Uterus (tissue), 3 donors: ENCODE measurements at regions not wholly inside any gene's neighbourhood (a gene's known extent, or its start where the extent isn't known, plus 50 kb on each side); places are given as distances from the start of the nearest gene placed in this dataset.

Experiments
- DNase-seq, 2 donors: peaks; one replicate each; pipeline ENCODE4 v3.0.0-alpha.2; 2019 to 2020
- H3K27ac ChIP-seq, 2 donors: fragments of 200-600 bp; sonication (generic); 1 replicate in 1 of 2; 2 replicates in 1 of 2; pipeline ENCODE4 v1.5.1; 2016 to 2018
- H3K27me3 ChIP-seq, 2 donors: fragments of 200-600 bp; sonication (generic); one replicate each; pipeline ENCODE4 v1.5.1; 2018 to 2019; ENCODE audit warnings: control low read depth in 1 of 2
- H3K36me3 ChIP-seq, 2 donors: fragments of 200-600 bp; sonication (generic); one replicate each; pipeline ENCODE4 v1.5.1; 2019; ENCODE audit warnings: control low read depth in 1 of 2
- H3K4me1 ChIP-seq, 2 donors: fragments of 200-600 bp; sonication (generic); one replicate each; pipeline ENCODE4 v1.5.1; 2018 to 2019; ENCODE audit warnings: control low read depth in 1 of 2
- H3K4me3 ChIP-seq, 2 donors: fragments of 200-600 bp; sonication (generic); 1 replicate in 1 of 2; 2 replicates in 1 of 2; pipeline ENCODE4 v1.5.1; 2018 to 2019; ENCODE audit warnings: mild to moderate bottlenecking in 1 of 2
- H3K9me3 ChIP-seq, 2 donors: fragments of 200-600 bp; sonication (generic); one replicate each; pipeline ENCODE4 v1.5.1; 2019; ENCODE audit warnings: control low read depth in 1 of 2
- POLR2A ChIP-seq, 2 donors: fragments of 450-650 bp; IDR thresholded peaks; one replicate each; pipeline ENCODE4 v1.6.1; 2016; ENCODE audit warnings: antibody characterized with exemption in 2 of 2, mild to moderate bottlenecking in 1 of 2, moderate library complexity in 1 of 2
- intact Hi-C: fragments of 100-400 bp; cut with DNase I; formaldehyde crosslinking; loops from one replicate; pipeline ENCODE4 v1.15.1; 2023; ENCODE audit warnings: low total_unique reads
- TF ChIP-seq, protein P1 (sequence below), 4 experiments: fragments of 200-600 bp in 2 of 4; fragments of 450-650 bp in 2 of 4; sonication (generic) in 2 of 4; IDR thresholded peaks; one replicate each; pipeline ENCODE4 v1.5.1; 2016 to 2019; ENCODE audit warnings: antibody characterized with exemption in 4 of 4, mild to moderate bottlenecking in 2 of 4, moderate library complexity in 1 of 4
- donor health status: DM: yes; HTN: yes; CAD: no.

DNA sequence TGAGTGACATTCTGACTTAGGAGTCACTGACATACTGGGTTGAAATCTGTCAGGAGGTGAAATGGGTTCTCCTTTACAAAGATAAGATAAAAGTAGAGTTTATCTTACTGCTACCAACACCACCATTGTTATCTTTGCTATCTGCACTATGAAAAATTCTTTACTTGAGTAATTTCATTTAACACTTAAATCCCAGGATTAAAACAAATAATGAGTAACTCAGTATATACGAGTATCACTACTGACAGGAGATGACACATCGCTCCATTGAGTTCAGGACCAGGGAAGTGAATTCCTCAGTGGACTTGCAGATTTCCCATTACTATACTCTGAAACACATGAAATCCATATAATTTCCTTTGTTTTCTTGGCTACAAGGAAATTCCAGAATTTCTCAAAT, 242.1 kb upstream of the NLRP1 start:
- no peak for DNase-seq
- H3K27me3 ChIP-seq, result no peaks in the 10 kb centered on the region
- intact Hi-C loops, result no loop called here
- no peak overlapping the region for H3K27ac ChIP-seq
- H3K4me3 ChIP-seq, result no peak overlapping the region
- H3K4me1 ChIP-seq, result no peaks in the 10 kb centered on the region
- H3K9me3 ChIP-seq, result no peaks in the 10 kb centered on the region
- TF ChIP-seq, protein P1, sequence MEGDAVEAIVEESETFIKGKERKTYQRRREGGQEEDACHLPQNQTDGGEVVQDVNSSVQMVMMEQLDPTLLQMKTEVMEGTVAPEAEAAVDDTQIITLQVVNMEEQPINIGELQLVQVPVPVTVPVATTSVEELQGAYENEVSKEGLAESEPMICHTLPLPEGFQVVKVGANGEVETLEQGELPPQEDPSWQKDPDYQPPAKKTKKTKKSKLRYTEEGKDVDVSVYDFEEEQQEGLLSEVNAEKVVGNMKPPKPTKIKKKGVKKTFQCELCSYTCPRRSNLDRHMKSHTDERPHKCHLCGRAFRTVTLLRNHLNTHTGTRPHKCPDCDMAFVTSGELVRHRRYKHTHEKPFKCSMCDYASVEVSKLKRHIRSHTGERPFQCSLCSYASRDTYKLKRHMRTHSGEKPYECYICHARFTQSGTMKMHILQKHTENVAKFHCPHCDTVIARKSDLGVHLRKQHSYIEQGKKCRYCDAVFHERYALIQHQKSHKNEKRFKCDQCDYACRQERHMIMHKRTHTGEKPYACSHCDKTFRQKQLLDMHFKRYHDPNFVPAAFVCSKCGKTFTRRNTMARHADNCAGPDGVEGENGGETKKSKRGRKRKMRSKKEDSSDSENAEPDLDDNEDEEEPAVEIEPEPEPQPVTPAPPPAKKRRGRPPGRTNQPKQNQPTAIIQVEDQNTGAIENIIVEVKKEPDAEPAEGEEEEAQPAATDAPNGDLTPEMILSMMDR (IDR thresholded peaks at IDR 0.05), result no peak
- TF ChIP-seq POLR2A (IDR thresholded peaks at IDR 0.05), result no peak
- no peaks in the 10 kb centered on the region for H3K36me3 ChIP-seq

DNA sequence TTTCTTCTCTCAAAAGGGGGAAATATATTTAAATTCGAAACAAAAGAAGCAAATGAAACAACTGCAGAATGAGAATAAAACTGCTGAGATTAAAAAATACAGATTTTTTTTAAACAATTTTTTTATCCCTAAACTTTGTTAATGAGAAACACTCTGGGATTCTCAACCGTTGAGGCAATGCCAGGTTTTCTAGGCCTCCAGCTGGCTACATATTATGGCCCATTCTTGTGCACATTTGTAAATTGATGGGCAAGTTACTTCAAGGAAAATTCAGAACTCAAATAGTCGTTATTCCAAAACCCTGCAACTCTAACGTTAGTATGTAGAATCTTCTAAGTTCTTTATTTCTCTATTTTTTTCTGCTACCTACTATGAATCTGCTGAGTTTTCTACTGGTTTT, 239.3 kb upstream of the WSCD1 start:
- no peaks in the 10 kb centered on the region for H3K4me1 ChIP-seq
- H3K36me3 ChIP-seq, result no peaks in the 10 kb centered on the region
- no peak for DNase-seq
- TF ChIP-seq, protein P1 (IDR thresholded peaks at IDR 0.05), result no peak
- no peak for TF ChIP-seq POLR2A (IDR thresholded peaks at IDR 0.05)
- H3K4me3 ChIP-seq, result no peak overlapping the region
- intact Hi-C loops, result no loop called here
- no peaks in the 10 kb centered on the region for H3K9me3 ChIP-seq
- no peaks in the 10 kb centered on the region for H3K27me3 ChIP-seq
- no peak overlapping the region for H3K27ac ChIP-seq

DNA sequence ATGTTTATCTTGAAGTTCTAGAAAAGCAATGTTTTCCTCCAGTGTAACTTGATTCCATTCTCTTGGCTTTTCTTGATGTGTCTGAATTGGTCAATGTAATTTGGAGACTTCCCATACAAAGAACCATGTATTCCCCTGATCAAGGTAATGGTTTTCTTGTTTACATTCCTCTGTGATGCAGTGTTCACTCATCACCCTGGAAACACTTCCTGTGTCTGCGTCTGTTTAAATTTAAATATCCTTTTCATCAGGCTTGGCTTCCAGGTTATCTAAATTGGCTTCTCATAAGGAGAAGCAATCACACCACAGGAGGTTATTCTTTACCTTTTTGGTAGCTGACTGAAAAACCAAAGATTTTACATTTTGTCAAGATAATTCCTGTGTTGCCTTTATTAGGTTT, 237.3 kb upstream of the WSCD1 start:
- intact Hi-C loops, result no loop called here
- H3K9me3 ChIP-seq, result no peaks in the 10 kb centered on the region
- H3K27ac ChIP-seq, result no peak overlapping the region
- no peak for DNase-seq
- H3K27me3 ChIP-seq, result no peaks in the 10 kb centered on the region
- no peaks in the 10 kb centered on the region for H3K36me3 ChIP-seq
- TF ChIP-seq, protein P1 (IDR thresholded peaks at IDR 0.05), result no peak
- TF ChIP-seq POLR2A (IDR thresholded peaks at IDR 0.05), result no peak
- no peak overlapping the region for H3K4me3 ChIP-seq
- no peaks in the 10 kb centered on the region for H3K4me1 ChIP-seq

DNA sequence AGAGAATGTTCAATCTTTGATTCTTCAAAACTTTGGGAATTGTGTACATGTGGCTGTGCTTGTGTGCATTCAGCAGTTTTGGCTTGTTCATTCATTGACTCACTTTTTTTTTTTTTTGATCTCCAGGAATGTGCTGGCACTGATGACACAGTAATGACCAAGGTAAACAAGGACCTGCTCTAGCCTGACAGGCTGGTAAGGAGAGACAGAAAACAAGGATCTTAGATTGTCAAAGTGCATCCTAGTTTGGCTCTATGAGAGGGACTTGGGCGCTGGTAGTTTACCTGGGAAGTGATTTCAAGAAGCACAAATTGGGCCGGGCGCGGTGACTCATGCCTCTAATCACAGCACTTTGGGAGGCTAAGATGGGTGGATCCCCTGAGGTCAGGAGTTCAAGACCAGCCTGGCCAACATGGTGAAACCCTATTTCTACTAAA, 233.1 kb upstream of the WSCD1 start:
- no peaks in the 10 kb centered on the region for H3K4me1 ChIP-seq
- H3K27me3 ChIP-seq, result no peaks in the 10 kb centered on the region
- intact Hi-C loops, result no loop called here
- no peaks in the 10 kb centered on the region for H3K36me3 ChIP-seq
- H3K4me3 ChIP-seq, result no peak overlapping the region
- DNase-seq, result no peak
- H3K27ac ChIP-seq, result no peak overlapping the region
- H3K9me3 ChIP-seq, result no peaks in the 10 kb centered on the region
- TF ChIP-seq, protein P1 (IDR thresholded peaks at IDR 0.05), result no peak
- TF ChIP-seq POLR2A (IDR thresholded peaks at IDR 0.05), result no peak

DNA sequence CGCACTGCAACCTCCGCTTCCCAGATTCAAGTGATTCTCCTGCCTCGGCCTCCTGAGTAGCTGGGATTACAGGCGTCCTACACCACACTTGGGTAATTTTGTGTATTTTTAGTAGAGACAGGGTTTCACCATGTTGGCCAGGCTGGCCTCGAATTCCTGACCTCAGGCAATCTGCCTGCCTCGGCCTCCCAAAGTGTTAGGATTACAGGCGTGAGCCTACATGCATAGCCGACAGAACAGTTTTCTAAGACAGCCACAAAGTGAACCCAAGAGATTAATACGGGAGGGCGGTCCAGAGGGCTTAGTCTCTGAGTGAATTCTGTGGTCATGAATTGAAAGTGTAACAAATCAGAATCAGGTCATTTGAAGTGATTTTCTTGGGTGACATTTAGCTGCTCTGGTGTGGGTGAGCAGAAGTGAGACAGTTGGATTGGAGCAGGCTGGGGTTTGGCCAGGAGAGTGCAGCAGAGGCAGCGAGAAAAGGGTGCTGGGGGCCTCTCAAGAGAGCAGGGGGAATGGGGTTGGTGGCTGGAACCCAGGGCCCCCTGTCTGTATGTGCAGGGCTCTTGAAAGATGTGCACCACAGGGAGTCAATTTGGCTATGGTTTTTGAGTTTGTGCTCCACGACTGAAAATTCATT, 231.4 kb upstream of the WSCD1 start:
- Histone ChIP-seq H3K9me3 (no peaks in the 10 kb centered on the region), H3K36me3 (no peaks in the 10 kb centered on the region), H3K27me3 (no peaks in the 10 kb centered on the region), H3K27ac (no peak overlapping the region), H3K4me1 (no peaks in the 10 kb centered on the region), H3K4me3 (no peak overlapping the region)
- TF ChIP-seq, protein P1 (IDR thresholded peaks at IDR 0.05), result no peak
- TF ChIP-seq POLR2A (IDR thresholded peaks at IDR 0.05), result no peak
- intact Hi-C loops, result no loop called here
- DNase-seq, result no peak
